C4-2B (cell line): ENCODE measurements at regions not wholly inside any gene's neighbourhood (a gene's known extent, or its start where the extent isn't known, plus 50 kb on each side); places are given as distances from the start of the nearest gene placed in this dataset.

Experiments
- H3K27ac ChIP-seq: fragments of 450-650 bp; 2 replicates; pipeline ENCODE4 v1.5.1; 2017
- ZFX ChIP-seq: fragments of 450-650 bp; IDR thresholded peaks from 2 replicates; pipeline ENCODE4 v1.6.1; 2017
- TF ChIP-seq, protein P1 (sequence below): fragments of 450-650 bp; conservative IDR thresholded peaks from 2 replicates; pipeline ENCODE4 v1.5.1; 2017; ENCODE audit warnings: mild to moderate bottlenecking

DNA sequence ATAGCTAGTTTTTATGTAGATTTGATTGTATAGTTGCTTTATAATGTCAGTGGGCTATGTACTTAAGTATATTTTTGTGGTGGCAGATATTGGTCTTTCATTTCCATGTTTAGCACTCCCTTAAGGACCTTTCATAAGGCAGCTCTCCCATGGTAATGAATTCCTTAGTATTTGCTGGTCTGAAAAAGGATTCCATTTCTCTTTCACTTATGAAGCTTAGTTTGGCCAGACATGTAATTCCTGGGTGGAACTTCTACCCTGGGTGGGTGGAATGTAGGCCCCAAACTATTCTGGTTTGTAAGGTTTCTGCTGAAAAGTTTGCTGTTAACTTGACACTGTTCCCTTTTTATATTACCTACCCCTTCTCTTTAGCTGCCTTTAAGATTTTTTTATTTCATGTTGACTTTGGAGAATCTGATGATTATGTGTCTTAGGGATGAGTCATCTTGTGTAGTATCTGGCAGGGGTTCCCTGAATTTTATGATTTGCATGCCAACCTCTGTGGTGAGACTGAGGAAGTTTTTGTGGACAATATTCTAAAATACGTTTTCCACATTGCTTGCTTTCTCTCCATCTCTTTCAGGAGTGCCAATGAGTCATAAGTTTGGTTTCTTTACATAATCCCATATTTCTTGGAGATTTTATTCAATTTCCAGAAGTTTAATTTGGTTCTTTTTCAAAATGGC, 65.4 kb upstream of the VRK2 start:
- H3K27ac ChIP-seq = no peak overlapping the region
- TF ChIP-seq, protein P1, sequence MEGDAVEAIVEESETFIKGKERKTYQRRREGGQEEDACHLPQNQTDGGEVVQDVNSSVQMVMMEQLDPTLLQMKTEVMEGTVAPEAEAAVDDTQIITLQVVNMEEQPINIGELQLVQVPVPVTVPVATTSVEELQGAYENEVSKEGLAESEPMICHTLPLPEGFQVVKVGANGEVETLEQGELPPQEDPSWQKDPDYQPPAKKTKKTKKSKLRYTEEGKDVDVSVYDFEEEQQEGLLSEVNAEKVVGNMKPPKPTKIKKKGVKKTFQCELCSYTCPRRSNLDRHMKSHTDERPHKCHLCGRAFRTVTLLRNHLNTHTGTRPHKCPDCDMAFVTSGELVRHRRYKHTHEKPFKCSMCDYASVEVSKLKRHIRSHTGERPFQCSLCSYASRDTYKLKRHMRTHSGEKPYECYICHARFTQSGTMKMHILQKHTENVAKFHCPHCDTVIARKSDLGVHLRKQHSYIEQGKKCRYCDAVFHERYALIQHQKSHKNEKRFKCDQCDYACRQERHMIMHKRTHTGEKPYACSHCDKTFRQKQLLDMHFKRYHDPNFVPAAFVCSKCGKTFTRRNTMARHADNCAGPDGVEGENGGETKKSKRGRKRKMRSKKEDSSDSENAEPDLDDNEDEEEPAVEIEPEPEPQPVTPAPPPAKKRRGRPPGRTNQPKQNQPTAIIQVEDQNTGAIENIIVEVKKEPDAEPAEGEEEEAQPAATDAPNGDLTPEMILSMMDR = no peak
- TF ChIP-seq ZFX = no peak

DNA sequence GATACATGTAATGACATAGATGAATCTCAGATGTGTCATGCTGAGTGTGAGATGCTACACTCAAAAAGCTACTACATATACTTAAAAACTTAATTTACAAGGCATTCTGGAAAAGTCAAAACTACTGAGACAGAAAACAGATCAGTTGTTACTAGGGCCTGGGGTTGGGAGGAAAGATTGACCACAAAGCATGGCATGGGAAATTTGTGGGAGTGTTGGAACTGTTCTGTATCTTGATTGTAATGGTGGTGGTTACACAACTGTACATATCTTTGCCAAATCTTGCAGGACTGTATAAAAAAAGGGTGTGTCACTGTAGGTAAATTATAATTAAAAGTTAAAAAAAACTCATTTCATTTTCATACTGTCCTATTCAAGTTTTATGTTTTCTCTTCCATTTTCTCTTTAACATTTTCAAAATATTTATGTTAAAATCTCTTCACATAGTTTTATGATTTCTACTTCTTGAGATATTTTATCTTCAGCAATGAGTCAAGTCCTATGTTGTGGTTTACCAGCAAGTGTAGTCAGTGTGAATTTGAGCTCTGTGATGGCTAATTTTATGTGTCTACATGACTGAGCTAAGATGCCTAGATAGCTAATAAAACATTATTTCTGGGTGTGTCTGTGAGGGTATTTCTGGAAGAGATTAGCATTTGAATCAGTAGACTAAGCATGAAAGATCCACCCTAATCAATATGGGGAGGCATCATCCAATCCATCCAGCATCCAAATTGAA, 58.6 kb upstream of the VRK2 start:
- TF ChIP-seq, protein P1 = no peak
- no peak for TF ChIP-seq ZFX
- no peak overlapping the region for H3K27ac ChIP-seq

DNA sequence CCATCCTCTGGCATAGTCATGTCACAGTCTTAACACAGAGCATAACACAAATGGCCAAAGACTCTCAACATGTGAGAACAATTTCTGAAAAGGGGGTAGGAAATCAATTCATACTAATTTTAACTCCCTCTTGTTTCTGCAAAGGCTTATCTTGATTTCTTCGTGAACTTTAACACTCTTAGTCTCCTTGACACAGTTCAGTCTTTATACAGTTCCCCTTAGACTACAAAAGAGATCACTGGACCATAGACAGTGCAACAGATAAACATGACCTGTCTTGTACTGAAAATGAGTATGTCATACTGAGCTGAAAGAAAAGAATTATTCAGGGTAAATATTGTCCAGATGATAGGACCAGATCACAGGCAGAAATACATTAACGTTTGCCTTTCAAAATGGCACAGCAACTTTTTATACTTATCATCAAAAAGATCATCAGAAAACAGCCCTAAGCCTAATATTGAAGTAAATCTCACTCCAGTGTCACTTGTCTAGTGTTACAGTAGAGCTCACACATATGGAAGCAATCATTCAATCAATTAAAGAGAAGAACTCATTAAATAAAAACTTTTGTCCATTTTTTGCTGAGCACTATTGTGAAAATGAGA, 56.4 kb upstream of the VRK2 start:
- no peak overlapping the region for H3K27ac ChIP-seq
- TF ChIP-seq ZFX = no peak
- TF ChIP-seq, protein P1 = no peak
